MCF 10A (cell line): ENCODE measurements at regions not wholly inside any gene's neighbourhood (a gene's known extent, or its start where the extent isn't known, plus 50 kb on each side); places are given as distances from the start of the nearest gene placed in this dataset.

ENCODE experiments used
- BruUV-seq: library from RNA; stranded (reverse); fragments of 400-500 nt; replicated peaks from 2 replicates; lab custom pipeline; 2021; lab: Mats Ljungman, UMichigan
- CTCF ChIA-PET: fragments of 300-600 bp; sonication (Branson Sonifier 250); formaldehyde crosslinking; extraction: SDS; loops from one replicate; lab custom pipeline; 2021; ENCODE audit warnings: antibody characterized with exemption, inconsistent platforms; lab: Yijun Ruan, JAX
- POLR2A ChIA-PET: fragments of 300-600, 350-650 bp; sonication (Branson Sonifier 250); formaldehyde crosslinking; extraction: SDS; loops from one replicate; lab custom pipeline; 2020; ENCODE audit warnings: antibody characterized with exemption, inconsistent platforms; lab: Yijun Ruan, JAX
- DNase-seq: peaks from one replicate; pipeline ENCODE4 v3.0.0-alpha.2; 2018; ENCODE audit not compliant: unreplicated experiment
- H3K27ac Mint-ChIP-seq: one replicate; pipeline ENCODE4 v1.8.0; 2022; ENCODE audit warnings: mild to moderate bottlenecking, low read depth, mixed read lengths; ENCODE audit not compliant: unreplicated experiment
- H3K27me3 Mint-ChIP-seq: one replicate; pipeline ENCODE4 v1.8.0; 2022; ENCODE audit warnings: mixed read lengths; ENCODE audit not compliant: insufficient read depth, unreplicated experiment
- H3K36me3 Mint-ChIP-seq: one replicate; pipeline ENCODE4 v1.8.0; 2022; ENCODE audit warnings: mild to moderate bottlenecking, moderate library complexity, mixed read lengths; ENCODE audit not compliant: insufficient read depth, unreplicated experiment
- H3K4me1 Mint-ChIP-seq: one replicate; pipeline ENCODE4 v1.8.0; 2022; ENCODE audit warnings: mixed read lengths; ENCODE audit not compliant: insufficient read depth, unreplicated experiment
- H3K4me3 Mint-ChIP-seq: one replicate; pipeline ENCODE4 v1.8.0; 2022; ENCODE audit warnings: mild to moderate bottlenecking, moderate library complexity, mixed read lengths; ENCODE audit not compliant: unreplicated experiment
- H3K9me3 Mint-ChIP-seq: one replicate; pipeline ENCODE4 v1.8.0; 2022; ENCODE audit warnings: mixed read lengths; ENCODE audit not compliant: unreplicated experiment
- CTCF ChIP-seq: fragments of 200-600 bp; IDR thresholded peaks from one replicate; pipeline ENCODE4 v1.8.0; 2022; ENCODE audit warnings: antibody characterized with exemption, mild to moderate bottlenecking; ENCODE audit not compliant: unreplicated experiment
- intact Hi-C: fragments of 100-400 bp; cut with micrococcal nuclease; formaldehyde crosslinking; loops from 2 replicates; pipeline ENCODE4 v1.14.1; 2022

- intact Hi-C loops, result no loop called here
- Mint-ChIP-seq H3K27ac (no peak overlapping the region), H3K4me3 (no peak overlapping the region), H3K4me1 (no peaks in the 10 kb centered on the region), H3K36me3 (no peaks in the 10 kb centered on the region), H3K27me3 (no peaks in the 10 kb centered on the region), H3K9me3 (no peaks in the 10 kb centered on the region)
- POLR2A ChIA-PET, result interaction anchor here (0.6 kb wide), 1 partner anchor 18 kb away, joined by 3 read pairs; no protein-coding TSS in a partner anchor
- no peak for DNase-seq
- no TSS peak for BruUV-seq
- CTCF ChIA-PET, result interaction anchor here (1.0 to 1.3 kb wide), 2 partner anchors 20 to 58 kb away, joined by 3 to 4 read pairs; no protein-coding TSS in a partner anchor
- TF ChIP-seq CTCF, result no peak
These were observed 63.7 kb upstream of the DHX40 start for GRCh38 chr17:59501690-59502089.

- POLR2A ChIA-PET, result interaction anchor here (0.6 kb wide), 1 partner anchor 62 kb away, joined by 3 read pairs; the partner anchor contains the start of gene DHX40
- CTCF ChIA-PET, result interaction anchor here (1.3 kb wide), 1 partner anchor 19 kb away, joined by 3 read pairs; no protein-coding TSS in a partner anchor
- no peaks in the 10 kb centered on the region for H3K36me3 Mint-ChIP-seq
- no peak for TF ChIP-seq CTCF
- no peak for DNase-seq
- BruUV-seq, result no TSS peak
- H3K27ac Mint-ChIP-seq, result no peak overlapping the region
- no peaks in the 10 kb centered on the region for H3K4me1 Mint-ChIP-seq
- no peaks in the 10 kb centered on the region for H3K9me3 Mint-ChIP-seq
- intact Hi-C loops, result no loop called here
- no peaks in the 10 kb centered on the region for H3K27me3 Mint-ChIP-seq
- no peak overlapping the region for H3K4me3 Mint-ChIP-seq
These were observed 62.6 kb upstream of the DHX40 start for GRCh38 chr17:59502800-59503199.

GRCh38 chr17:59503500-59503899 is 61.9 kb upstream of the DHX40 start:
- Mint-ChIP-seq H3K4me3 (no peak overlapping the region), H3K9me3 (no peaks in the 10 kb centered on the region), H3K4me1 (no peaks in the 10 kb centered on the region), H3K27me3 (no peaks in the 10 kb centered on the region), H3K36me3 (no peaks in the 10 kb centered on the region), H3K27ac (no peak overlapping the region)
- CTCF ChIA-PET, result no interaction called here
- no peak for DNase-seq
- POLR2A ChIA-PET, result no interaction called here
- no peak for TF ChIP-seq CTCF
- BruUV-seq, result no TSS peak
- intact Hi-C loops, result no loop called here

- Mint-ChIP-seq H3K9me3 (no peaks in the 10 kb centered on the region), H3K36me3 (no peaks in the 10 kb centered on the region), H3K27me3 (no peaks in the 10 kb centered on the region), H3K4me3 (no peak overlapping the region), H3K27ac (no peak overlapping the region), H3K4me1 (no peaks in the 10 kb centered on the region)
- POLR2A ChIA-PET, result no interaction called here
- no peak for DNase-seq
- CTCF ChIA-PET, result interaction anchor here (1.1 kb wide), 1 partner anchor 64 kb away, joined by 3 read pairs; no protein-coding TSS in a partner anchor
- no peak for TF ChIP-seq CTCF
- intact Hi-C loops, result no loop called here
- no TSS peak for BruUV-seq
These were observed 60.6 kb upstream of the DHX40 start for GRCh38 chr17:59504821-59505220.
